ENCODE measurements at regions not wholly inside any gene's neighbourhood (a gene's known extent, or its start where the extent isn't known, plus 50 kb on each side); places are given as distances from the start of the nearest gene placed in this dataset.

GRCh38 chr6:105849746-105850145, 236.4 kb upstream of the PRDM1 start:
- TF ChIP-seq CTCF (IDR thresholded peaks at IDR 0.05; ENCODE audit: extremely low read depth in 1 of 2, insufficient read depth in 1 of 2, low read depth in 1 of 2, low read length in 2 of 2) (no peak), MAX (IDR thresholded peaks at IDR 0.05; ENCODE audit: insufficient read depth, insufficient read length) (no peak)
